Superior temporal gyrus (tissue), 1 donor: ENCODE measurements at regions not wholly inside any gene's neighbourhood (a gene's known extent, or its start where the extent isn't known, plus 50 kb on each side); places are given as distances from the start of the nearest gene placed in this dataset.
A peak's percentile ranks its signal among the peaks of the same experiment; 100 is the strongest.
"Not testable (repeated sequence)": the region's sequence is repeated elsewhere in the genome, so short reads cannot be mapped to it uniquely, and the experiment has no call there.

Source experiments
- DNase-seq: peaks from one replicate; pipeline ENCODE4 v3.0.0-alpha.2; 2016; ENCODE audit errors: extremely low spot score

DNA sequence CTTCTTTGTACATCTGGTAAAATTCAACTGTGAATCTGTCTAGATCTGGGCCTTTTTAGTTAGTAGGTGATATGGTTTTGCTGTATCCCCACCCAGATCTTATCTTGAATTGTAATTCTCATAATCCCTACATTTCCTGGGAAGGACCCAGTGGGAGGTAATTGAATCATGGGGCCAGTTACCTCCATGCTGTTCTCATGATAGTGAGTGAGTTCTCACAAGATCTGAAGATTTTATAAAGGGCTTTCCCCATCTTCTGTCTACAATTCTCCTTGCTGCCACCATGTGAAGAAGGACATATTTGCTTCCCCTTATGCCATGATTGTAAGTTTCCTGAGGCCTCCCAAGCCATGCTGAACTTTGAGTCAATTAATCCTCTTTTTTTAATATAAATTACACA is 410.4 kb upstream of the EPHA7 start:
- not testable (repeated sequence) for DNase-seq

DNA sequence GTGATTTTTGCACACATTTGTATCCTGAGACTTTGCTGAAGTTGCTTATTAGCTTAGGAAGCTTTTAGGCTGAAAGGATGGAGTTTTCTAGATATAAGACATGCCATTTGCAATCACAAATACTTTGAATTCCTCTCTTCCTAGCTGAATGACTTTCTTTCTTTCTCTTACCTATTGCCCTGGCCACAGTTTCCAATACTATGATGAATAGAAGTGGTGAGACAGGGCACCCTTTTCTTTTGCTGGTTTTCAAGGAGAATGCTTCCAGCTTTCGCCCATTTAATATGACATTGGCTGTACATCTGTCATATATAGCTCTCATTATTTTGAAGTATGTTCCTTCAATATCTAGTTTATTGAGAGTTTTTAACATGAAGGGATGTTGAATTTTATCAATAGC is 409.6 kb upstream of the EPHA7 start:
- no peak for DNase-seq

DNA sequence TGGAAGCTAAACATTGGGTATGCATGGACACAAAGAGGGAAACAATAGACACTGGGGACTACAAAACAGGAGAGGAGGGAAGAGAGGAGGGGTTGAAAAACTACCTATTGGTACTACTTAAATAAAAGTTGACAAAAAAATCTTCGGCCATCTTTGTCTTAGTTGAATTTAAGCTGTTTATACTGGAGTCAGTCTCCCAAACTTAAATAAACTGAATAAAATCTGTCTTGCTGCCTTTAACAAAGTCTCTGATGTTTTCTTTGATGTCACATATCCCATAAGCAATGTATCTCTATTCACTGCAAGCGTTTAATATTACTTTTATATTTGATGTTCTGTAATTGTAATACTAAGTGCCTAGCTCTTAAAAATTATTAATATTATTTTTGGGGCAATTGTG is 409.2 kb upstream of the EPHA7 start:
- DNase-seq = no peak

DNA sequence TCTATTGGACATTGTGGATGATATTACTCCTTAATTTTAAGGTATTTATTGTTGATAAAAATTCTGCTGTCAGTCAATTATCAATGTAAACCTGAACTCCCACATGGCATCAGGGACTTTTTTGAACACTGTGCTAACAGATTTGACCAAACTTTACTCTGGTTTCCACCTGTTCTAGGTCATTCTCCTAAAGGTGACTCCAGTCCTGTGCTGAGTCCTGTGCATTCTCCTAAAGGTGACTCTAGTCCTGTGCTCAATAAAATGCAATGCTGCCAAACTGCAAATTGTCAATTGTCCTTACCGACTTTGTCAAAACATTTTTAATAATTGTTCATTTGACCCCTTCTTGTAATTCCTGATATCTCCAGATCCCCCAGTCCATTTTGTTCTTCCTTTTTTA is 408.4 kb upstream of the EPHA7 start:
- no peak for DNase-seq

DNA sequence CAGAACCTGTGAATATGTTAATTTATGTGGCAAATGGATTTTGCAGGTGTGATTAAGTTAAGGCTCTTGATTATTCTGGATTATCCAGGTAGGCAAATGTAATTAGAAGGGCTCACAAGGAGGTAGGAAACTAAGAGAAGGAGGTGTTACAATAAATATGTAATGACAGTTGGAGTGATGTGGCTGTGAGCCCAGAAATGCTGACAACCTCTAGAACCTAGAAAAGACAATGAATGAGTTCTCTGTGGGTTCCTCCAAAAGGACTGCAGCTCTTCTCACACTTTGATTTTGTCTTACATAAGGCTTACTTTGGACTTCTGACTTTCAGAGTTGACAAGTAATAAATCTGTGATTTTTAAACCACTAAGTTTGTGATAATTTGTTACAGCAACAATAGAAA is 406.6 kb upstream of the EPHA7 start:
- no peak for DNase-seq

DNA sequence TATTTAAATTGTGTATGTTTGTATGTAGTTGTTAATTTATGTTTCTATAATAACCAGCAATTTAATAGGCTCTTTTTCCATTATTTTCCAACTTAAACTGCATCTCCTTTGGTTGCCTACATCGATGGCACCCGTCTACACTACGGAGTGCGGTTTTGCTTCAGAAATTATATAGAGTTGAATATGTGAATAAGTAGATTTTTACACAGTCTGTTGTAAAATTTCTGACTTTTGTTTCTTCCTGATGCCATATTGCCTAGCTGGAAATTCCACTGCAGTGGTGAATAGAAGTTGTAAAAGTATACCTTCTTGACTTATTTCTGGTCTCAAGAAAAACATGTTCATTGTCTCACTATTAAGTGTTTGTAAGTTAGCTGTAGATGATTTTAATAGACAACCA is 404.1 kb upstream of the EPHA7 start:
- DNase-seq = no peak

DNA sequence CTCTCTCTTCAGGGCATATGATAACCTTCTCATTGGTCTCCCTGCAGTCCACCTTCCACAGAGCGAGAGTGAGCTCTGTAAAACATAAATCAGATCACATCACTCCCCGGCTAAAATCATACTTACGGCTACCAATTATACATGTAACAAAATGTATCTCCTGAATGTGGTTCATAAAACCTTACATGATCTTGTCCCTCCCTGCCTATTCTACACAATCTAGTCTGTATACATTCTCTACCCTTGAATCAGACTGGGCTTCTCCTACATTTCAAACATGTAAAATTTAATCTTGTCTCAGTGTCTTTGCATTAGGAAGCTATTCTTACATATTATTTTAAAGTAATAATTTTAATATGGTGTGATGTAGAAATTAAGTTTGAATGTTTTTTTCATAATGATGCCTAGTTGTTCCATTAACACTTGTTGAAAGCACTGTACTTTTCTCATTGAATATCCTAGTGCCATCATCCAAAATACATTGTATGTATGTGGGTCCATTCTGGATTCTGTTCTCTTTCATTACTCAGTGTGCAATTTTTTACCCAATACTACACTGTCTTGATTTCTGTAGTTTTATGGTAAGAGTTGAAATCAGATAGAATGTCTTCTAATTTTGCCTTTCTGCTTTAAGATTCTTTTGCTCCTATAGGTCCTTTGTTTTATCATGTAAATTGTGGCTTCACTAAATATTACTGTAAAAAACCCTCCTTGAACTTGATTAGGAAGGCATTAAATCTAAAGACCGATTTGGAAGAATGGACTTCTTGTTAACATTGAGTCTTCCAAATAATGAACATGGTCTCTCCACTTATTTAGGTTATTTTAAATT is 403.3 kb upstream of the EPHA7 start:
- DNase-seq = no peak

DNA sequence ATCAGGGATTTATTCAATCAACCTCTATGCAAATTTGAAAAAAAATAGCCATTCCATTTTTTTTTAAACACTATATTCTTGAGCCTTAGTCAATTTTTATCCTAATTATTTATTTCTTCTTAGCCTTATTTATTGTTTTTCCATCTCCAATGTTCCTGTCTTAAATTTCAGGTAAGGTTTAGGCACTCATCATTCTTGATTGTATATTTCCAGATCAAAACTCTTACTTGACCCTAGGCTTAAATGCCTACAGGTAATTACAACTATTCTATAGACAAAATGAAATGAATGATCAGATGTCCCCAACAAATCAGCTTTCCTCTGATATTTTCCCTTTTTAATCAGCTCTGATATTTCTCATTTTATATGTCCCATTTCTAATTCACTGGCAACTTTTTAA is 402.6 kb upstream of the EPHA7 start:
- no peak for DNase-seq

DNA sequence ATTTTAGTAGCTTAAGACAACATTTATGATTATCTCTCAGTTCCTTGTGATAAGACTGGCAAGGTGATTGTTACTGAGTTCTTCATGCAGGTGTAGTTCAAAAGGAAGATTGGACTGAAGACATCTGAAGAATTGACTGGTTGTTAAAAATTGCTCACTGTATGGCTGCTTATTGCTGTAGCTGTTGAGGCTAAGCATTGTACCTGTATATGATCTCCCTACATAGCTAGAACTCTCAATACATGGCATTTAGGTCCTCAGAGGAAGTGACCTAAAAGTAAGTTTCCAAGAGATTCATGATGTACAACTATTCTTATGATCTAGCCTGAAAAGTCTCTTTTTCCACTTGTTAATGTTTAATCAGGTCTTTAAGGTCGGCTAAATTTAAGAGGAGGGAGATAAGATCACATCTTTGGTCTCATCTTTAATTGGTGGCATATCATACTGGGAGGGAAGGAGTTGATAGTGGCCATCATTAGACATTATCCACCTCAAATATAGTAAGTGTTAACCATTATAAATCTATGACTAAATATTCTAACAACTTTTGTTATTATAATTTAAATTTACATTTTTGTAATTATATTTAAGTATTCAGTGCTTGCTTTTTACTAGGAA is 401.2 kb upstream of the EPHA7 start:
- DNase-seq = no peak

DNA sequence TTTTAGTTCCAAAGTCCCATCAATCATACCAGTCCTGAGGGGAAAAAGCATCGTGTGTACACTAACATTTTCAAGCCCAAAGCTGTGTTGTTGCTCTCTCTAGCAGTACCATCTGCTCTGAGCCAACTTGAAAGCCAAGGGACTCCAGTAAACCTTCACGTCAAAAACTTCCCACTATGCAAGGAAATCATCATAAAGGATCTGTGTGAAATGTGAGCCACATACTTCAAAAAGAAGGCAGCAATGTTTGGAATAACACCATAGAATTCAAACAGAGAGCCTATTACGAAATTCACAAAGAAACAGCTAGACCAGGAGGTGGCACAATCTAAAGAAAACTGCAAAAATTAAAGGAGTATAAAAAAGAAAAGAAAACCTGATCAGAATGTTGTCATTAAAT is 399.8 kb upstream of the EPHA7 start:
- no peak for DNase-seq

DNA sequence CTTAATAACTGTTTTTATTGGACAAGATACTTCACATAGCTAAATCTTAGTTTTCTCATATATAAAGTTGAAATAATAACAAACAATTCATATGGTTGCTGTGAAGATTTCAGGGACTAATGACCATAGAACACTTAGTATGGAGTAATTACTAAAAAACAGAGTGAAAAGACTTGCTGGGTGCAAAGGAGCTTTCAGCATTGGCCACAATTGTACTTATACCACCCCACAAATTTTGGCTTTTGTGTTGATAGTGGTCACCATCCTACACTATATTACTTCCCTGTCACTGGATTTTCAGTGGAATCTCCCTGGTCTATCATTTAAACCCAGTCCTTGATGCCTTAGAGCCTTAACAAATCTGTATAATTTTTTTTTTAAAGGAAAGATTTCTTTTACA is 398.6 kb upstream of the EPHA7 start:
- DNase-seq = no peak

DNA sequence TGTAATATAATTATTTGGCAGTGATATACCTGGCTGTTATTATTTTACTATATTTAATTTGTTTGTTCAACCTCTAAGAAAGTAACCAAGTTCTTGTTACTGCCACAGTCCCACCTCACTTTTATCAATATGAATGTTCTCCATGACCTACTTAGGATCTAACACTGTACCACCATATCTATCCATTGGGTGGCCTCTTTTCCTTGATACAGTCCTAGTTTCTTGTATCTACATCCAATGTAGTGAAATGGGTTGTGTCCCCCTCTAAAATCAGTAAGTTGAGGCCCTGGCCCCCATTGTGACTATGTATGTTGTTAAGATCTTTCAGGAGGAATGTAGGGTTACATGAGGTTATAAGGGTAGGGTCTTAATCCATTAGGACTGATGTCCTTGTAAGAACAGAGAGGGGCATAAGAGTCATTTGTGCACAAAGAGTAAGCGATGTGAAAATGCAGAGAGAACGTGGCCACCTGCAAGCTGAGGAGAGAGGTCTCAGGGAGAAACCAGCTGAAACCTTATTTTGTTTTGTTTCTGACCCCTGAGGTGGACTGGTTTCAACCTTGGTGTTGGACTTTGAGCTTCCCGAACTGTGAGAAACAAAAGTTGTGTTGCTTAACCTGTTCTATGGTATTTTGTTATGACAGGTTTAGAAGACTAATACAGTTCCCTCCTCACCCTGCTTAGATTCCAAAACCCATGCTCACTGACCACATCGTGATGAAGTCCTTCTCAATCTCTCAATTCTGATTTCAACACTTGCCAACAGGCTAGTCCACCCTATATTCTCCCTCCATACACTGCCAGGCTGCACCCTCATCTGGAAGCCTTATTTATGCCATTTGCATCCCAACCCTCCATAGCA is 387.3 kb upstream of the EPHA7 start:
- no peak for DNase-seq

DNA sequence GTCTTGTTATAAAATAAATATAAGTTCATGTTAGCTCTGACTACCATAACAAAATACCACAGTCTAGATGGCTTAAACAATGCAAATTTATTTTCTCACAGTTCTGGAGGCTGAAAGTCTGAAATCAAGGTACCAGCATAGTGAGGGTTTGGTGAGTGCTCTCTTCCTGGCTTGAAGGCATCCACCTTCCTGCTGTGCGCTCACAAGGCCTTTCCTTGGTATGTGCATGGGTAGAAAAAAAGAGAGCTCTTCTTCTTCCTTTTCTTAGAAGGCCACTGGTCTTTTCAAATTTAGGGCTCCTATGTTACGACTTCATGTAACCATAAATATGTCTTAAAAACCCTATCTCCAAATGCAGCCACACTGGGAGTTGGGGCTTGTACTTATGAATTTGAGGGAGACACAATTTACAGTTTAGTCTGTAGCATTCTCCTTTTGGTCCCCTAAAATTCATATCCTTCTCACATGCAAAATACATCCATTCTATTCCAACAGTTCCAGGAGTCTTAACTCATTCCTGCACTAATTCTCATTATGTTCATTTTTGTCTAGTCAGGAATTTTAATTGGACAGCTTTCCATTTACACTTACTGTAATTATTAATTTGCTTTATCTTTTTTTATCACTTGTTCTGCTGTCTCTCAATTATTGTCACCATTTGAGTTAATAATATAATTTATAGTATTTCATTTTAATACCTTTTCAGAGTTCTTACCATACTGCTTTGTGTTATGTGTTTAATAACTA is 381.9 kb upstream of the EPHA7 start:
- DNase-seq = no peak

DNA sequence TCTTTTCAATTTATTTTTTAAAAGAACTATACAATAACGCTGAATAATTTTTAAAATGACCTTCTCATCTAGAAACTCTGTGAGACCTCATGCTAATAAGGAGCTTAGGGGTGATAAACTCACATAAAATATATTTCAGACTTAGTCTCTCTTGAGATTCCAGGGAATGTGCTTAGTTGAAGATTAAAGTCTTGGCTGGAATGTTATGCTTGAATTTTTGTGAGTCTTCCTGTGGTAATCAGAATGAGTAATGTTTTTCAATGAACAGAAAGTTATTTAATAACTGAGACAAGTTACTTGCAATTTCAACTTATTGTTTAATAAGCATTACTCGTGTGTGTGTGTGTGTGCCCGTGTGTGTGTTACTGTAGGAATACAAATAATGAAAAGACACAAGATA is 379.9 kb upstream of the EPHA7 start:
- no peak for DNase-seq

DNA sequence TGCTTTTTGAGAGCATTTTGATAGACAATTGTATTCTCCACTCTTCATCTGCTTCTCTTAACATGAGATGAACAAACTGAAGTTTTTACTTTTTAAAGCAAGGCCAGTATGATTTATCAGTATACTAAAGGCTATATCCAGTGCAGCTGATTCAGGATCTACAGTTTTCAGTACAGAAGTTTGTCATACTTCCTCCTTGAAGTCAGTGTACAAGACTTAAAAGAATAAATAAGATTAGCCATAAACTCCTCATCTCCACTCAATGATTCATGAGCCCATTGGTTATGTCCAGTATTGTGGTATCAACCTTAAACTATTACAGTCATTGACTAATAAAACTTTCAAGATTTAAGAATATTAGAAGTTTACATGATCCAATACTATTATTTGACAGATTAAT is 374.8 kb upstream of the EPHA7 start:
- no peak for DNase-seq

DNA sequence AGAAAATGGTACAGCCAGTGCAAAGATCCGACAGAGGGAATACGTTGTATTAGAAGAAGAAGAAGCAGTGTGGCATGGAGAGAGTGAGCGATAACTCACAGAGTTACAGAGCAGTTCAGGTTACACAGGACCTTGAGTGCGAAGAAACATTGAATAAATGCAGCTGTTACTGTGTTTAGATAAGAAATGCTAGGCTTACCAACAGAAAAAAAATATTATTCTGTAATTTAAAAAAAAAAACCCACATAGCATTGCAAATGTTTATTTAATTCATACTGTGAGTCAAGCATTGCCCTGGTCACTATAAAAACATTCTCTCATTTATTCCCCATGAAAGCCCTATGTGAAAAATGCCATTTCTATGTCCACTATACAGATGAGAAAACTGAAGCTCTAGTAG is 373.4 kb upstream of the EPHA7 start:
- DNase-seq = no peak

DNA sequence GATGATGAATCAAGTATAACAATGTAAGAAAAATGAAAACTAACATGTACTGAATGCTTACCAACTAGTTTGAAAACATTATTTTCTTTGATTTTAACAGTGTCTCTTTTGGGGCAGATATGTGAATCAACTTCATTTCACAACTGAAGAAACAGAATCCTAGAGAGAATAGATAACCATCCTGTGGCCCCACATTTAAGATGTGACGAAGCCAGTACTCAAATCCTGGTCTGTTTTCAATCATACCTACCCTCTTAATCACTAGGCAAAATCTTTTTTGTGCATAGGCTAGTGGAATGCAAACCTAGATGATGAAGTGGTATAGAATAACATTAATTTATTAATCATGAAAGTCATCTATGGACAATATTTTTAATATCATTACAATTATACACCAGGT is 371.6 kb upstream of the EPHA7 start:
- no peak for DNase-seq

DNA sequence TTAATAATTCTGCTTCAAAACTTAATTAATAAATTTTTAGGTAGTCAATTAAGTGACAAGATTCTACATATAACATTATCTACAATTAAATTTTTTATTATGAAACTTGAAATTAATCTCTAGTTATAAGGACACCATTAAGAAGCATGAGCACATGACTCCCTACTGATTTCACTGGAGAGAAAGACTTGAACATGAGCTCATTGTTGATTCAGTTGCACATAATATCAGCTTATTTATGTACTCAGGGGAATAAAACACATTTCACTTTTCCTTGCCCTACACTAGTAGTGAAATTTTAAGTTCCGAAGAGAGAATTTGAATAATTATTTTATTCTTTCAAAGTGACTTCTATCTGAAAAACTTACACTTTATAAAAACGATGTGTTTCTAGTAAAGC is 370.2 kb upstream of the EPHA7 start:
- no peak for DNase-seq

DNA sequence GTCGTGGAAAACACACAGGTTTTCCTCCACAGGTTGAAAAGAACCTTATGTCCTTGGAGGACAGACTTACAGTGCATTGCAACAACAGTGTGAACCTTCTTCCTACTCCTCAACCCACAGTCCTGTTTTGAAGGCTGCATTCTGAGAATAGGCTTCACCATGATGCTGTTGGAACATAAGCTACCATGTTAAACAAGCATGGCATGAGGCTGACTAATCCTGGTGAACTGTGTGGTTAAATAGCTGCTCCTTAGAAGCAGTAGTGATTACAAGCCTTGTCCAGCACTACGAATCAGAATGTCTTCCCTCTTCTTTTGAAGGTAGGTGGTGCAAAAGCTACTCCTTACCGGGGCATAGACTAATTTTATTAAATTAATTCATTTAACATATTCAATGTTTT is 368.5 kb upstream of the EPHA7 start:
- peak; percentile 26 for DNase-seq

DNA sequence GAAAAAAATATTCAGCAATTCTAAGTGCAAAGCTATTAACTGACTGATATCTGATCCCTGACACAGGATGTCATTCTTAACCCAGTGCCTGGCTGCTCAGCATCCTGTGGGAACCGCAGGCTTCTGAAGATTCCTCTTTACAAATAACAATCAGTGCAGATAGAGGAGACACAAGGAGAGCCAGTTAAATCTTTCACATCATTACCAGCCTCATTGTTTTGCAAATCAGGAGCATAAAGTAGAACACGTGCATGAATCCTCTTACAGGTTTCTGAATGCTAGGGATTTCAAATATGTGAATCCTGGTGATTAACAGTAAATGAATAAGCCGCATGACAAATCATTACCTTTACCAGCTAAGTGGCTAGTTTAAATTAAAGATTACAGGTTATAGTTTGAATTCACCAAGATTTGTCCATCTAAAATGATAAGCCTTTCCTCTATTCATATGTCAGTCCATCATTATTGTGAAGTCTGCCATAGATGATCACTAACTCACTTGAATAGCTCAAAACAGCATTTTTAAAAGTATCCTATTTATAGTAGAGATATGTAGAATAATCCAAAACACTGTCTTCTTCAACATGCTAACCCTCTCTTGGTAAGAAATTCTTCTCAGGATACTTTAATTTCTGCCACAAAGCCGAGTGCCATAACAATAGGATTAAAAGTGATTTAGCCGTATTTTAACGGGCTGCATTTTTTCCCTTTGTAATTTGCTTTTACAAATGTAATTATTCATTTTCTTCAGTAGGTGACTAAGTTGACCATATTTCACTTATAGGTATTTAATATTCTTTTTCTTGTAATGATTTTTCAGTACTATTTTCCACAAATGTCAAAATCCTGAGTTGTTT is 367.3 kb upstream of the EPHA7 start:
- DNase-seq = peak; percentile 22

DNA sequence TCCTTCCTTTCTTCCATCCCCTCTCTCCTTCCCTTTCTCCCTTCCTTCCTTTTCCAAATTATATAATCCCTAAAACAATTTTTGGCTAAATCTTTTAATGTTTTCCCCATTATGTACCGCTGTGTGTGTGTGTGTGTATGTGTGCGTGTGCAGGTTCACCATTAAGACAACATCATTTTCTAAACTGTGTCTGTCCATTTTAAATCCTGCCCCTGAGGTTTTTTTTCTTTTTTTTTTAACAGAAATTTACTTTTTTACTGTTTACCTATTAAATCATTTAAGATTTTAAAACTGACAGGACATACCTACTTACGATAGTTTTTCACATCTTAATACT is 366.3 kb upstream of the EPHA7 start:
- DNase-seq = no peak
